HEK293 (cell line): ENCODE measurements at regions not wholly inside any gene's neighbourhood (a gene's known extent, or its start where the extent isn't known, plus 50 kb on each side); places are given as distances from the start of the nearest gene placed in this dataset.

Source experiments
- CTCF ChIA-PET: fragments of 350-600 bp; formaldehyde crosslinking; extraction: SDS; loops from one replicate; lab custom pipeline; 2021; ENCODE audit warnings: antibody characterized with exemption; lab: Yijun Ruan, JAX
- POLR2A ChIA-PET: fragments of 300-600 bp; formaldehyde crosslinking; extraction: SDS; loops from one replicate; lab custom pipeline; 2020; ENCODE audit warnings: antibody characterized with exemption, inconsistent platforms; lab: Yijun Ruan, JAX
- H3K27ac ChIP-seq: fragments of 200-500 bp; sonication (Bioruptor generic); 2 replicates; pipeline ENCODE4 v1.5.1; 2014; ENCODE audit warnings: low read depth, low read length, control low read depth, inconsistent platforms; ENCODE audit errors: extremely low read depth
- H3K36me3 ChIP-seq, 2 experiments: fragments of 200-500 bp in 1 of 2; sonication (Bioruptor generic) in 1 of 2; 1 replicate in 1 of 2; 2 replicates in 1 of 2; pipeline ENCODE4 v1.5.1; 2014 to 2017; ENCODE audit warnings: inconsistent platforms in 2 of 2, low read length in 2 of 2; ENCODE audit not compliant: control insufficient read depth in 2 of 2, insufficient read depth in 1 of 2
- H3K4me1 ChIP-seq: fragments of 200-500 bp; sonication (Bioruptor generic); 2 replicates; pipeline ENCODE4 v1.5.1; 2014; ENCODE audit warnings: mild to moderate bottlenecking, low read length, inconsistent platforms; ENCODE audit not compliant: control insufficient read depth, insufficient read depth
- H3K4me3 ChIP-seq: 2 replicates; pipeline ENCODE4 v1.5.1; 2011; ENCODE audit warnings: low read depth, mild to moderate bottlenecking, control low read depth, low read length, moderate library complexity
- H3K9me3 ChIP-seq: fragments of 200-500 bp; sonication (Bioruptor generic); 2 replicates; pipeline ENCODE4 v1.5.1; 2014; ENCODE audit warnings: low read depth, low read length, inconsistent platforms; ENCODE audit not compliant: control insufficient read depth, insufficient read depth
- GLIS2 ChIP-seq: fragments of 450-650 bp; formaldehyde crosslinking; IDR thresholded peaks from 2 replicates; pipeline ENCODE4 v1.5.1; 2016; ENCODE audit warnings: missing biosample characterization, missing genetic modification characterization
- IKZF3 ChIP-seq: fragments of 450-650 bp; IDR thresholded peaks from 2 replicates; pipeline ENCODE4 v1.5.0; 2018; ENCODE audit warnings: missing biosample characterization, mild to moderate bottlenecking, missing genetic modification characterization, moderate library complexity
- SALL2 ChIP-seq: fragments of 450-650 bp; formaldehyde crosslinking; IDR thresholded peaks from 2 replicates; pipeline ENCODE4 v1.5.0; 2017; ENCODE audit warnings: missing biosample characterization, mild to moderate bottlenecking, missing genetic modification characterization, borderline replicate concordance
- ZFP37 ChIP-seq: fragments of 450-650 bp; formaldehyde crosslinking; IDR thresholded peaks from 2 replicates; pipeline ENCODE4 v1.5.1; 2016; ENCODE audit warnings: missing biosample characterization, missing genetic modification characterization
- ZFP41 ChIP-seq: fragments of 450-650 bp; formaldehyde crosslinking; IDR thresholded peaks from 2 replicates; pipeline ENCODE4 v1.5.1; 2016; ENCODE audit warnings: missing biosample characterization, missing genetic modification characterization, borderline replicate concordance
- ZFP69B ChIP-seq: fragments of 450-650 bp; formaldehyde crosslinking; IDR thresholded peaks from 2 replicates; pipeline ENCODE4 v1.5.1; 2016; ENCODE audit warnings: missing biosample characterization, missing genetic modification characterization
- ZNF121 ChIP-seq: fragments of 450-650 bp; formaldehyde crosslinking; IDR thresholded peaks from 2 replicates; pipeline ENCODE4 v1.5.1; 2016; ENCODE audit warnings: missing biosample characterization, missing genetic modification characterization
- ZNF174 ChIP-seq: fragments of 450-650 bp; formaldehyde crosslinking; IDR thresholded peaks from 2 replicates; pipeline ENCODE4 v1.5.0; 2017; ENCODE audit warnings: missing biosample characterization, mild to moderate bottlenecking, missing genetic modification characterization
- ZNF19 ChIP-seq: fragments of 450-650 bp; formaldehyde crosslinking; IDR thresholded peaks from 2 replicates; pipeline ENCODE4; 2016; ENCODE audit warnings: missing biosample characterization, missing genetic modification characterization, low read depth
- ZNF202 ChIP-seq: fragments of 450-650 bp; formaldehyde crosslinking; IDR thresholded peaks from 2 replicates; pipeline ENCODE4 v1.5.1; 2016; ENCODE audit warnings: missing biosample characterization, missing genetic modification characterization, borderline replicate concordance
- ZNF416 ChIP-seq: fragments of 450-650 bp; formaldehyde crosslinking; IDR thresholded peaks from 2 replicates; pipeline ENCODE4 v1.5.1; 2016; ENCODE audit warnings: missing biosample characterization, missing genetic modification characterization
- ZNF501 ChIP-seq: fragments of 450-650 bp; formaldehyde crosslinking; IDR thresholded peaks from 2 replicates; pipeline ENCODE4 v1.5.1; 2016; ENCODE audit warnings: missing biosample characterization, missing genetic modification characterization
- ZNF792 ChIP-seq: fragments of 450-650 bp; formaldehyde crosslinking; IDR thresholded peaks from 2 replicates; pipeline ENCODE4 v1.5.1; 2016; ENCODE audit warnings: missing biosample characterization, missing genetic modification characterization
- TF ChIP-seq, protein P1 (sequence below): fragments of 450-650 bp; IDR thresholded peaks from 2 replicates; pipeline ENCODE4 v1.5.1; 2018; ENCODE audit warnings: missing biosample characterization, missing genetic modification characterization
- TF ChIP-seq, protein P2 (sequence below): fragments of 450-650 bp; formaldehyde crosslinking; IDR thresholded peaks from 2 replicates; pipeline ENCODE4 v1.5.0; 2017; ENCODE audit warnings: missing biosample characterization, missing genetic modification characterization, borderline replicate concordance
- TF ChIP-seq, protein P3 (sequence below): fragments of 450-650 bp; formaldehyde crosslinking; IDR thresholded peaks from 2 replicates; pipeline ENCODE4 v1.5.1; 2016; ENCODE audit warnings: missing biosample characterization, missing genetic modification characterization
- TF ChIP-seq, protein P4 (sequence below): fragments of 450-650 bp; formaldehyde crosslinking; conservative IDR thresholded peaks from 2 replicates; pipeline ENCODE4 v1.5.1; 2016; ENCODE audit warnings: low read depth, missing biosample characterization, missing genetic modification characterization

DNA sequence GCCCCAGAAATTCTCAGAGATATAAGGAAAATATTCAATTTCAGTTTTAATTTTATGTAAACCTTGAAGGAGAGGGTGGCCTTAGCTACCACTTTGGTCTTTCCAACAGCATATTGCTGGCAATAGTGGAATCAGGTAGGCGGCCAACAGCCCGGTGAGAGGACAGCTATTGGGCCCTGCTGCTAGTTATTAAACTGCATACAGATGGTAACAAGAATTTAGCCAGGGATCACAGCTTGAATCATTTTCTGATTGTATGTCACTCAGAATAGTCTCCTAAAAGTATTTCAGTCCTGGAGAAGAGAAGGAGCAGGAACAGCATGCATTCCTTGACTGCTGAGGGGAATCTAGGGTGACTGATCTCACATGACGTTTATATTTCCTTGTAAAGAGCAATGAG, 261.4 kb upstream of the SMIM30 start:
- Histone ChIP-seq H3K27ac (no peak overlapping the region), H3K4me3 (no peak overlapping the region), H3K9me3 (no peaks in the 10 kb centered on the region), H3K36me3 (no peaks in the 10 kb centered on the region)
- CTCF ChIA-PET = interaction anchor here (1.4 kb wide), 1 partner anchor 24 kb away, joined by 4 read pairs; no protein-coding TSS in a partner anchor
- TF ChIP-seq ZNF501 (tag by site-specific recombination) (no peak), IKZF3 (tag by site-specific recombination) (no peak), ZNF416 (no peak), SALL2 (tag by site-specific recombination) (no peak), ZFP37 (tag by site-specific recombination) (no peak), ZNF19 (tag by site-specific recombination) (no peak), ZFP69B (tag by site-specific recombination) (no peak), ZNF792 (no peak), ZNF121 (tag by site-specific recombination) (no peak), ZFP41 (tag by site-specific recombination) (no peak), ZNF202 (tag by site-specific recombination) (no peak), GLIS2 (tag by site-specific recombination) (no peak), ZNF174 (tag by site-specific recombination) (no peak)
- TF ChIP-seq, protein P1, sequence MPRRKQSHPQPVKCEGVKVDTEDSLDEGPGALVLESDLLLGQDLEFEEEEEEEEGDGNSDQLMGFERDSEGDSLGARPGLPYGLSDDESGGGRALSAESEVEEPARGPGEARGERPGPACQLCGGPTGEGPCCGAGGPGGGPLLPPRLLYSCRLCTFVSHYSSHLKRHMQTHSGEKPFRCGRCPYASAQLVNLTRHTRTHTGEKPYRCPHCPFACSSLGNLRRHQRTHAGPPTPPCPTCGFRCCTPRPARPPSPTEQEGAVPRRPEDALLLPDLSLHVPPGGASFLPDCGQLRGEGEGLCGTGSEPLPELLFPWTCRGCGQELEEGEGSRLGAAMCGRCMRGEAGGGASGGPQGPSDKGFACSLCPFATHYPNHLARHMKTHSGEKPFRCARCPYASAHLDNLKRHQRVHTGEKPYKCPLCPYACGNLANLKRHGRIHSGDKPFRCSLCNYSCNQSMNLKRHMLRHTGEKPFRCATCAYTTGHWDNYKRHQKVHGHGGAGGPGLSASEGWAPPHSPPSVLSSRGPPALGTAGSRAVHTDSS = no peak
- TF ChIP-seq, protein P2, sequence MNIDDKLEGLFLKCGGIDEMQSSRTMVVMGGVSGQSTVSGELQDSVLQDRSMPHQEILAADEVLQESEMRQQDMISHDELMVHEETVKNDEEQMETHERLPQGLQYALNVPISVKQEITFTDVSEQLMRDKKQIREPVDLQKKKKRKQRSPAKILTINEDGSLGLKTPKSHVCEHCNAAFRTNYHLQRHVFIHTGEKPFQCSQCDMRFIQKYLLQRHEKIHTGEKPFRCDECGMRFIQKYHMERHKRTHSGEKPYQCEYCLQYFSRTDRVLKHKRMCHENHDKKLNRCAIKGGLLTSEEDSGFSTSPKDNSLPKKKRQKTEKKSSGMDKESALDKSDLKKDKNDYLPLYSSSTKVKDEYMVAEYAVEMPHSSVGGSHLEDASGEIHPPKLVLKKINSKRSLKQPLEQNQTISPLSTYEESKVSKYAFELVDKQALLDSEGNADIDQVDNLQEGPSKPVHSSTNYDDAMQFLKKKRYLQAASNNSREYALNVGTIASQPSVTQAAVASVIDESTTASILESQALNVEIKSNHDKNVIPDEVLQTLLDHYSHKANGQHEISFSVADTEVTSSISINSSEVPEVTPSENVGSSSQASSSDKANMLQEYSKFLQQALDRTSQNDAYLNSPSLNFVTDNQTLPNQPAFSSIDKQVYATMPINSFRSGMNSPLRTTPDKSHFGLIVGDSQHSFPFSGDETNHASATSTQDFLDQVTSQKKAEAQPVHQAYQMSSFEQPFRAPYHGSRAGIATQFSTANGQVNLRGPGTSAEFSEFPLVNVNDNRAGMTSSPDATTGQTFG (tag by site-specific recombination) = no peak
- TF ChIP-seq, protein P3, sequence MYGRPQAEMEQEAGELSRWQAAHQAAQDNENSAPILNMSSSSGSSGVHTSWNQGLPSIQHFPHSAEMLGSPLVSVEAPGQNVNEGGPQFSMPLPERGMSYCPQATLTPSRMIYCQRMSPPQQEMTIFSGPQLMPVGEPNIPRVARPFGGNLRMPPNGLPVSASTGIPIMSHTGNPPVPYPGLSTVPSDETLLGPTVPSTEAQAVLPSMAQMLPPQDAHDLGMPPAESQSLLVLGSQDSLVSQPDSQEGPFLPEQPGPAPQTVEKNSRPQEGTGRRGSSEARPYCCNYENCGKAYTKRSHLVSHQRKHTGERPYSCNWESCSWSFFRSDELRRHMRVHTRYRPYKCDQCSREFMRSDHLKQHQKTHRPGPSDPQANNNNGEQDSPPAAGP (tag by site-specific recombination) = no peak
- TF ChIP-seq, protein P4, sequence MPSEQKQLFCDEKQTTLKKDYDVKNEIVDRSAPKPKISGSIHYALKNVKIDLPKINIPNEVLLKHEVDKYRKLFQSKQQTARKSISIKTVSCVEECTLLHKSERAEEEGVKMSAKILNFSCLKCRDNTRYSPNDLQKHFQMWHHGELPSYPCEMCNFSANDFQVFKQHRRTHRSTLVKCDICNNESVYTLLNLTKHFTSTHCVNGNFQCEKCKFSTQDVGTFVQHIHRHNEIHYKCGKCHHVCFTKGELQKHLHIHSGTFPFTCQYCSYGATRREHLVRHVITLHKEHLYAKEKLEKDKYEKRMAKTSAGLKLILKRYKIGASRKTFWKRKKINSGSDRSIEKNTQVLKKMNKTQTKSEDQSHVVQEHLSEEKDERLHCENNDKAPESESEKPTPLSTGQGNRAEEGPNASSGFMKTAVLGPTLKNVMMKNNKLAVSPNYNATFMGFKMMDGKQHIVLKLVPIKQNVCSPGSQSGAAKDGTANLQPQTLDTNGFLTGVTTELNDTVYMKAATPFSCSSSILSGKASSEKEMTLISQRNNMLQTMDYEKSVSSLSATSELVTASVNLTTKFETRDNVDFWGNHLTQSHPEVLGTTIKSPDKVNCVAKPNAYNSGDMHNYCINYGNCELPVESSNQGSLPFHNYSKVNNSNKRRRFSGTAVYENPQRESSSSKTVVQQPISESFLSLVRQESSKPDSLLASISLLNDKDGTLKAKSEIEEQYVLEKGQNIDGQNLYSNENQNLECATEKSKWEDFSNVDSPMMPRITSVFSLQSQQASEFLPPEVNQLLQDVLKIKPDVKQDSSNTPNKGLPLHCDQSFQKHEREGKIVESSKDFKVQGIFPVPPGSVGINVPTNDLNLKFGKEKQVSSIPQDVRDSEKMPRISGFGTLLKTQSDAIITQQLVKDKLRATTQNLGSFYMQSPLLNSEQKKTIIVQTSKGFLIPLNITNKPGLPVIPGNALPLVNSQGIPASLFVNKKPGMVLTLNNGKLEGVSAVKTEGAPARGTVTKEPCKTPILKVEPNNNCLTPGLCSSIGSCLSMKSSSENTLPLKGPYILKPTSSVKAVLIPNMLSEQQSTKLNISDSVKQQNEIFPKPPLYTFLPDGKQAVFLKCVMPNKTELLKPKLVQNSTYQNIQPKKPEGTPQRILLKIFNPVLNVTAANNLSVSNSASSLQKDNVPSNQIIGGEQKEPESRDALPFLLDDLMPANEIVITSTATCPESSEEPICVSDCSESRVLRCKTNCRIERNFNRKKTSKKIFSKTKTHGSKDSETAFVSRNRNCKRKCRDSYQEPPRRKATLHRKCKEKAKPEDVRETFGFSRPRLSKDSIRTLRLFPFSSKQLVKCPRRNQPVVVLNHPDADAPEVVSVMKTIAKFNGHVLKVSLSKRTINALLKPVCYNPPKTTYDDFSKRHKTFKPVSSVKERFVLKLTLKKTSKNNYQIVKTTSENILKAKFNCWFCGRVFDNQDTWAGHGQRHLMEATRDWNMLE (tag by site-specific recombination) = no peak
- TF ChIP-seq, all 188 proteins: peak for 0
- H3K4me1 ChIP-seq = no peaks in the 10 kb centered on the region
- POLR2A ChIA-PET = no interaction called here
